Gastroesophageal sphincter (tissue), 3 donors: ENCODE measurements at regions not wholly inside any gene's neighbourhood (a gene's known extent, or its start where the extent isn't known, plus 50 kb on each side); places are given as distances from the start of the nearest gene placed in this dataset.

Source experiments
- EP300 ChIP-seq: sonication (generic); formaldehyde crosslinking; IDR thresholded peaks from one replicate; pipeline ENCODE4 v1.6.1; 2017; ENCODE audit warnings: antibody characterized with exemption, mild to moderate bottlenecking
- POLR2AphosphoS5 ChIP-seq: sonication (generic); formaldehyde crosslinking; IDR thresholded peaks from one replicate; pipeline ENCODE4 v1.6.1; 2017; ENCODE audit warnings: antibody characterized with exemption
- TF ChIP-seq, protein P1 (sequence below), 4 experiments: fragments of 200-600 bp in 2 of 4; fragments of 450-650 bp in 2 of 4; sonication (generic) in 1 of 4; IDR thresholded peaks; one replicate each; pipeline ENCODE4 v1.5.1; 2017 to 2019; ENCODE audit warnings: antibody characterized with exemption in 4 of 4, mild to moderate bottlenecking in 2 of 4, moderate library complexity in 2 of 4

DNA sequence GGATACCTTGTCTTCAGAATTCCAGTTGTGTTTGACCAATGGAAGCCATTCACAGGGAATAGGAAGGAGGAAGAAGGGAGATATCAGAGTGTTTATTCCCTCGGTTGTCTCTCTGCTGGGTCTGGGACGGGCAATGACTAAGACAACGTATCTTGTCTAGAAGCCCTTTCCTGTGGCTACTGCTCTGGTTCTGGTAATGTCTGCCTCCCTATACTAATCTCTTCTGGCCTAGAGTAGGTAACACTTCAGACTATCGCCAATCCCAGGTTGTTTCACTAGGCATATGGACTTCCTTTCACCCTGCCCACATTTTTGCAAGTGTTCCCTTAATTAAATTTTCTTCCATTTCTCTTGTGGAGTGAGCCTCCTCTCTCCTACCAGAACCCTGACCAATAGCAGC lies 687.7 kb upstream of the TBX3 start:
- no peak for TF ChIP-seq POLR2AphosphoS5
- TF ChIP-seq, protein P1, sequence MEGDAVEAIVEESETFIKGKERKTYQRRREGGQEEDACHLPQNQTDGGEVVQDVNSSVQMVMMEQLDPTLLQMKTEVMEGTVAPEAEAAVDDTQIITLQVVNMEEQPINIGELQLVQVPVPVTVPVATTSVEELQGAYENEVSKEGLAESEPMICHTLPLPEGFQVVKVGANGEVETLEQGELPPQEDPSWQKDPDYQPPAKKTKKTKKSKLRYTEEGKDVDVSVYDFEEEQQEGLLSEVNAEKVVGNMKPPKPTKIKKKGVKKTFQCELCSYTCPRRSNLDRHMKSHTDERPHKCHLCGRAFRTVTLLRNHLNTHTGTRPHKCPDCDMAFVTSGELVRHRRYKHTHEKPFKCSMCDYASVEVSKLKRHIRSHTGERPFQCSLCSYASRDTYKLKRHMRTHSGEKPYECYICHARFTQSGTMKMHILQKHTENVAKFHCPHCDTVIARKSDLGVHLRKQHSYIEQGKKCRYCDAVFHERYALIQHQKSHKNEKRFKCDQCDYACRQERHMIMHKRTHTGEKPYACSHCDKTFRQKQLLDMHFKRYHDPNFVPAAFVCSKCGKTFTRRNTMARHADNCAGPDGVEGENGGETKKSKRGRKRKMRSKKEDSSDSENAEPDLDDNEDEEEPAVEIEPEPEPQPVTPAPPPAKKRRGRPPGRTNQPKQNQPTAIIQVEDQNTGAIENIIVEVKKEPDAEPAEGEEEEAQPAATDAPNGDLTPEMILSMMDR (IDR thresholded peaks at IDR 0.05), result no peak
- no peak for TF ChIP-seq EP300
